DMS 273 (cell line): ENCODE measurements at regions not wholly inside any gene's neighbourhood (a gene's known extent, or its start where the extent isn't known, plus 50 kb on each side); places are given as distances from the start of the nearest gene placed in this dataset.

Experiments
- DNase-seq: peaks from one replicate; lab custom pipeline; 2025; ENCODE audit not compliant: unreplicated experiment; lab: John Stamatoyannopoulos, UW

DNA sequence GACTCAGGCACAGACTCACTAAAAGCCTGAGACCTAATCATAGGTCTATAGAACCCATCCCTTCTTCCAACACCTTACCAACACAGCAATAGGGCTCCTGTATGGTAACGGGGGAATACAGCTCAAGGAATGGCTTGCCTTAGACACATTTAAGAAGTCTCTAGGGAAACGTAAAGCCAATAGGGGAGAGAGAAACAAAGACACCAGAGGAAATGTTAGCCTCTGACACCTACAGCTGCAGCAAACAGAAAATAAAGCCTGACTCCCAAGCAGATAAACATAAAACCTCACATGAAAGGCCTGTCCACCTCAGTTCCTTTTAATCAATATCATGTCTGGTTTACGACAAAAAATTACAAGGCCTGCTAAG is 51.1 kb upstream of the NCOA1 start:
- no peak for DNase-seq

GRCh38 chr2:24439280-24439970 is 51.6 kb upstream of the NCOA1 start:
- DNase-seq = no peak

- DNase-seq = no peak
Measured at GRCh38 chr2:24438106-24438505, 52.9 kb upstream of the NCOA1 start.

DNA sequence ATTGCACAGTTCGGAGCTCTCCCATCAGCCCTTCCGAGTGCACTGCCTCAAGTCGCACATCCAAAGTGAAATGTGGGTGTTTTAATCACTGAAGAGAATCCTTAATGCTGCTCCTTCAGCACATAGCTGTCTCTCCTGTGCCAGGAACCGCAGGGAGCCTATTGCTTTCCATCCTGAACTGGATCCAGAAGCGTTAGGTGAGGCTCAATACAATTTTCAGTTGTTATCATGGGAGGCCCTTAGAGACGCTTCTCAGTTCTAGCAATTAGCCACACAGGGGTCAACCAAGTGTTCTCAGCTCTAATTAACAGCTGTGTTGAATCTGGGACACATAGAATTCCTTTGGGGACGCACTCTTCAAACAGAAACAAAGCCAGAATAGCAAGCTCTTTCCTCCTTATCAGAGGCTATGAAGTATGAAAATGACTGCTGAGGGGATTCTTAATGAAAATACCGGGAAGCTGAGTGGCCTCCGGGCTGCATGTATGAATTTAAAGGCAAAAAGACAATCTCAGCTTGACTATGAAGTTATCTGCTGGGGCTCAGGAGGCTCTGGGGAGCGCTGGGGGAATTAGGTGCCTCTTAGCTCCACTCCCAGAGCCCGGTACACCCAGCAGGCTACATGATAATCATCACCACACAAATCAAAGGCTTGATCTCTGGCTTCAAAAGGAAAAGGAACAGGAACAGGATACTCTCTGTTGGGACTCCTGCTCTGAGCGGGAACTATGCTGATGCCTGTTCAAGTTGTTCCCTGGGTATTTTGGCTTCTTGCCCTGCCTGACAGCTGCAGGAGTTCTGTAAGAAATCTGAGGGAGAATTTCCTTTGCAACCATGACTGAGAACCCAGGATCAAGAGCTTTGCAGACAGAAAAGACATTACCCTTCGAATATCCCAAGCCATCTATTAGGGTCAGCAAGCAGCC is 55.4 kb upstream of the NCOA1 start:
- DNase-seq = peak; percentile 94

DNA sequence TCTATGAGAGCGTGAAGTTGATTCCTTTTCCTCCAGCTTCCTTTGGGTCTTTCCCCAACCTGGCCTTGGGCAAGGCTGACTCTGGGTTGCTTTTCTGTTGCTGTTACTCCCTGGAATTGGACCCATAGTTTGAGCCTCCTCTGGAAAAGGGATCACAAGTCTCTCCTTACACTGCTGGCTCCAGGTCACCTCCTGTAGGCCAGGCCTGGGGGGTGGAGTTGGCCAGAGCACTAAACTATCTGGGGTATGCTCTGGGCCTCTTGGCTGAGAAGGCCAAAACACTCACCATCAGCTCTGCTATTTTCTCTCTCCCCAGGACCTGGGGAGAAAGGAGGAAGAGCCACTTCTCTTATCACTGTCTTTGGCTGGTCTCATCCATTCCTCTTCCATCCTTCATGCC is 56.5 kb upstream of the NCOA1 start:
- DNase-seq = no peak

DNA sequence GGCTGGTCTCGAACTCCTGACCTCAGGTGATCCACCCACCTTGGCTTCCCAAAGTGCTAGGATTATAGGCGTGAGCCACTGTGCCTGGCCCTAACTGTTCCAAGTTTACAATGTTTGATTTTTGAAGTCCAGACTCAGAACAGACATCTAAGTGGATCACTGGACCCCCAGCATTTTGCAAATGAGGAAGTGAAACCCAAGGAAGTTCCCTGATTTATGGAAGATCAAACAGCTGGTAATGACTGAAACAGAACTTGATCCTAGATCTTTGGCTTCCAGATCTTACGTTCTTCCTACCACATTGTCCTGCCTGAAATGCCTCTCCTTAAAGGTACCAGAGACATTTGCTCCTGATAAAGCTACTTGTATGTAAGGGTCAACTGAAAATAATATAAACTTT is 58.3 kb upstream of the NCOA1 start:
- DNase-seq = no peak

GRCh38 chr2:24432121-24432520 is 58.9 kb upstream of the NCOA1 start:
- DNase-seq = no peak

DNA sequence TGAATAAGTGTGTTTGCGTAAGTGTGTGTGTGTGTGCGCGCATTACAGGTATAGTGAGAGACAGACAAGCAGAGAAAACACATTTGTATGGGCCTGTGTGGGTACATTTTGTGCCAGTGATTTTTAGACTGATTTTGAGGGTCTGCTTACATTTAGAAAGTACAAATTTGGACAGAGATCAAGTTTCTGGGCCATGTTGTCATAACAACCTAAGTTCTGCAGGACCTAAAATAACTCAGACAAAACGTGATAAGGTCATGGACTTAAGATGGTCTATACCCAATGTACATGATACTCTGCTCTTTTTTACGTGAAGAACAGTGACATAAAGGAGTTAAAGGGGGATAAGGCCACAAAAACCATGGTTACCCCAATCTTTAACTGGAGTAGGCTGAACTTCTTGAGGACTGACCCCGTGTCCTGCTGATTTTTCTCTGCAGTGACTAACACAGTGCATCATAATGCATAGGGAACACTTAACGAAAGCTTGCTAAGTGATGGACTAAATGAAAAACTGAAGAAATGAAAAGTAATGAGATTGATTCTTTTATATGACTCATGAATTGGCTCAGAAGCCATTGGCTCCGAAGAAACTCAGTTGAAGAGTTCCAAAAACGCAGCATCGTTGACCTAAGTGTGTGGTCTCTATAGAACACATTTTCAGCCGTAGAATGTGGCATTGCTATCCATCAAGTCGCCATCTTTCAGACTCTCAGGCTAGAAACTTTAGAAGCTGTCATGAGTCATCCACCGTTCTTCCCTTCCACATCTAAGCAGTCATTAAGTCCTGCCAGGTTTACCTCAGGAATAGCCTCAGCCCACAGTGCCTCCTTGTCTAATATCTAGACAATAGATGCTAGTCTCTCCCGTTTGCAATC is 61.6 kb upstream of the NCOA1 start:
- no peak for DNase-seq

- DNase-seq = no peak
Measured at GRCh38 chr2:24424387-24424786, 64.1 kb upstream of the ITSN2 start.

DNA sequence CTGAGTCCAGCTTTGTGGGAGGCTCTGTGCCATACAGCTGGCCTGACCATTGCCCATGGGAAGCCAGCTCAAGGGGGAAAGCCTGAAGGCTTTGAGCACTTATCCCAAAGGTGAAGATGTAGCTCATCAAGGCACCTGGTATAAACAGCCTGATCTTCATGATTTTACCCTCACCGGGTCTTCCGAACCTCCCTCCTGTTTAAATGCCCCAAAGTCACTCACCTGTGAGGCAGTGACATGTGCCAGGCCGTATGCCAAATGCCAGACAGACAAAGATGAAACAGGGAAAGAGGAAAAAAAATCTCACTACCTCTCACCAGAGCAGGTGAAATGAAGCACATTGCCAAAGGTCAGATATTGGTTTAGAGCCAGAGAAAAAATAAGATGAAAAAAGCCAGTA is 62.8 kb upstream of the ITSN2 start:
- no peak for DNase-seq

- DNase-seq = peak; percentile 84
Measured at GRCh38 chr2:24421668-24422067, 61.3 kb upstream of the ITSN2 start.

DNA sequence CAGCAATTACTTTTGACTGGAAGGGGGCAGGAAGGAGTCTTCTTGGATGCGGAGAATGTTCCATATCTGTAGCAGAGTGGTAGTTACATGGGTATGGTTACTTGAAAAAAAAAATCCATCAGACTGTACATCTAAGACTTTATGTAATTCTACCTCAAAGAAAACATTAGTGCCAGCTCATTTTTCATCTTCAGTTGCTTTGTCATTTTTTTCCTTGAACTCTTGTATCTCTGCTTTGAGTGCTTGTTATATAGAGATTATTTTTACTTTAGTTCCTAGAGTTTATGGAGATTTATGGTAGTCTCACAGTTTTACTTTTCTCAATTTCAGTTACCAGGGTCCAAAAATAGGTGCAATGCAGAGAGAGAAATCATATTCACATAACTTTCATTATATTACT is 60.0 kb upstream of the ITSN2 start:
- DNase-seq = no peak

GRCh38 chr2:24418166-24418841 is 58.0 kb upstream of the ITSN2 start:
- no peak for DNase-seq

GRCh38 chr2:24412812-24413211 is 52.5 kb upstream of the ITSN2 start:
- DNase-seq = peak; percentile 14

DNA sequence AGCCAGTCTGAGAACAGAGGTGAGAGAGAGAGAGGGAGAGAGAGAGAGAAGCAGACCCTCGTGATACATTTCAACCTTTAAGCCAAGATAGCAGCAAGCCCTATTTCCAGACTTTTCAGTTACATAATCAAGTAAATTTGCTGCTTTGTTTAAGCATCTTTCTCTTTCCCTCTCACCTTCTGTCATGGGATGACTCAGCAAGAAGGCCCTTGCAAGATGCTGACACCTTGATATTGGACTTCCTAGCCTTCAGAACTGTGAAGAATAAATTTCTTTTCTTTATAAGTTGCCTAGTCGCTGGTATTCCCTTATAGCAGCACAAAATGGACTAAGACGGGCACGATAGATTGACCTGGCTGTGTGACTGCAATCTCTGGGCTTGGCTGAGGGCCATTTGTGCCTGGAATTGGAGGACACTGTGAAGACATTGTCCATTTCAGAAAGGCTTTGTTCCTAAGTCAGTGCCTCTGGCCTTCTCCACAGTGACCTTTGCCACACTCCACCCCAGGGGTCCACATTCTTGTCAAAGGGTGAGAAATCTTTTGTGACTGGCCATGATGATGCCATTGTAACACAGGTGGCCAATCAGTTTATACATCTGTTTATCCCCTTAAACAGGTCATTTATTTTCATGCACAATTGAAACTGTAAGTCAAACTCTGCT is 51.3 kb upstream of the ITSN2 start:
- DNase-seq = peak; percentile 27

GRCh38 chr2:24410976-24411375 is 50.6 kb upstream of the ITSN2 start:
- DNase-seq = peak; percentile 76

DNA sequence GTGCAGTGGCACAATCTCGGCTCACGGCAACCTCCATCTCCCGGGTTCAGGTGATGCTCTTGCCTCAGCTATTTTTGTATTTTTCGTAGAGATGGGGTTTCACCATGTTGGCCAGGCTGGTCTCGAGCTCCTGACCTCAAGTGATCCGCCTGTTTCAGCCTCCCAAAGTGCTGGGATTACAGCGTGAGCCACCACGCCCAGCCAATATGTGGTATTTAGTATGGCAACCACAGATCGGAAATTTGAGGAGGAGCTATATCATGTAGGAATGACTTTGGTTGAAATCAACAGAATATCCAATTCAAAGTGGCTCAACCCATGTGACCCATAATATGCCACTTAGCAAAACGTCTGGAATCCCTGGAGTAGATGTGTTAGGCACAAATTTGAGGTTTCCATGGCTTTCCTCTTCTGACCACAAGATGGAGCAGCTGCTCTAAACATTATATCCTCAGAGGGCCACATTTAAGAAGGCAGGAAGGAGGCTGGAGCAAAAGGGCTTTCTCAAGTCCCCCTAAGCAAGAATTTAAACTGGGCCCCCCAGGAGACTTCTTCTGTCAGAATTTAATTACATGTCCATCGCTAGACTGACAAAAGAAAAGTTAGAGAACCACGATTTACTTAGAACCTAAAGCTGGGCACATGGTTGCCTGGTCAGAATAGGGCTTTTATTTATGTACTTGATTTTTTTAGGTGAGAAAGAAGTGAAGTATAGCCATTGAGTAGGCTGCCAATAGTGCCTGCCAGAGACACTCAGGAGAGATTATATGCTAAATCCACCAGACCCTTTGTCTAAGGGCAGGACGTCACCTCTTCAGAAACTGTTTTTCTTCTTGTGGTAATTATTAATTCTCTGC is 49.6 kb upstream of the ITSN2 start:
- peak; percentile 87 for DNase-seq
